ENCODE measurements at regions not wholly inside any gene's neighbourhood (a gene's known extent, or its start where the extent isn't known, plus 50 kb on each side); places are given as distances from the start of the nearest gene placed in this dataset.

DNA sequence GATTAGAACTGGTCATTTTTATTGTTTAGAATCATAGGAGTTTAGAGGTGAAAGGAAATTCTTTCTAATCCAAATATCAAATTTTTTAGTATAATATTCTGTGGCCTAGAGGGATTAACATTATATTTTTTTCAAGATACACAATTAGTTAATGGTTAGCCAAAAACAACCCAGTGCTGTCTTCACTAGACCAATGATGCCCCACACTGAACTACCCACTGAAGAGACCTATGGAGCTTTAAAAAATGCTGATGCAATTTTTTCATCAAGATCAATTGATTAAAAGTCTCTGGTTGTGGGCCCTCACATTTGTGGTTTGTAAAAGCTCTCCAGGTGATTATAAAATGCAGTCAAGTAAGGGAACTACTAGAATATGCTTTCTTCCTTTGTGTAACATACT is 274.1 kb upstream of the C9orf72 start:
- DNase-seq: no peak
- in situ Hi-C loops (cut with MboI; ENCODE audit: low pct_unique_long_range_greater_than_20kb, low sequenced_read_pairs): no loop called here

DNA sequence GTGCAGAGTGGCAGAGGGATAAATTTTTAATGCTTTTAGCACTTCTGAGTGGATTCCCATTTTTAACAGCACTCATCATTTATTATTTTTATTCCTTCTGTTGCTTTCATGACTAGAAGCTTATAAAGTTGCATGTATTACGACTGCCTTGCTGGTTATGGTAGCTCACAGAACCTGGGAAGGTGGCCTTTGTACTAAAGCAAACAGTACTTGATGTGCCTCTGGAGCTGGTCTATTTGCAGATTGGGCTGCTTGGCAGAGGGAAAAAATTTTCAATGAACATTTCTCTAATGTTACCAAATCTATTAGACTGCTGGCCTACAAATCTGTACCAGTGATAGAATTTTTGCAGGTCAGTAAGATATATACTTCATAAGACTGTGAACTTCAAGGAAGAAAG is 274.5 kb upstream of the C9orf72 start:
- in situ Hi-C loops (cut with MboI; ENCODE audit: low pct_unique_long_range_greater_than_20kb, low sequenced_read_pairs): no loop called here
- DNase-seq: no peak

DNA sequence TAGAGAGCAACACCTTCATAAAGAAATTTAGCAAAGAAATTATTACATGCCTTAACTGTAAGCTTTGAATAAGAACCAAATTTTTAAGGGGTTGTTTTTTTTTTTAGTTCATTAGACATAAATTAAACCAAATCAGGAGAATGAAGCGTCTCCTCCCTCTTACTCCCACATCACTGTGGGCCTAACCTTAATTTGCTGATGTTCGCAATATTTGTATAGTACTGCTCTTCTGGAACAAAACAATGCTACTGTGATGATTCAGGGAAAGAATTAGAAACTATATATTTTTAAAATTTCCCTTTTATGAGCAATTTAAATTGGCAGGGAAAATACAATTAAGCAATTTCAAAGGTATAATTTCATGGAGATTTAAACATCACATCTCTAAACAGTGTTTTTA is 275.0 kb upstream of the C9orf72 start:
- in situ Hi-C loops (cut with MboI; ENCODE audit: low pct_unique_long_range_greater_than_20kb, low sequenced_read_pairs): no loop called here
- no peak for DNase-seq

DNA sequence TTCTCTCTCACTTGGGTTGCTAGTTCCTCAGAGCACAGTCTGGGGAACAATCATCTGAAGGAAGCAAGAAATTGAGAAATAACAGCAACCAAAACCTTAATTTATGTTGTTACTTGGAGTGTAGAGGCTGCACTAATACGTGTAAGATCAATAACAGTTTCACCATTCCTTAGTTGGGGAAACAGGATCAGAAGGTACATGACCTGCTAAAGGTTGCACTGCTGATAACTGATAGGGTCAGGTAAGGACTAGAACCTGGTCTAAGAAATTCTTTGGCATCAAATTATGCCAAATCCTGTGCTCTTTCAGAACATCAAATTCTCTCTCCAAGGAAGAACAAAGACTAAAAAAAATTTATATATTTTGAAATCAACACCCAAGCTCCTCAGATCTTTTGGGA is 278.6 kb upstream of the C9orf72 start:
- no peak for DNase-seq
- in situ Hi-C loops (cut with MboI; ENCODE audit: low pct_unique_long_range_greater_than_20kb, low sequenced_read_pairs): no loop called here

DNA sequence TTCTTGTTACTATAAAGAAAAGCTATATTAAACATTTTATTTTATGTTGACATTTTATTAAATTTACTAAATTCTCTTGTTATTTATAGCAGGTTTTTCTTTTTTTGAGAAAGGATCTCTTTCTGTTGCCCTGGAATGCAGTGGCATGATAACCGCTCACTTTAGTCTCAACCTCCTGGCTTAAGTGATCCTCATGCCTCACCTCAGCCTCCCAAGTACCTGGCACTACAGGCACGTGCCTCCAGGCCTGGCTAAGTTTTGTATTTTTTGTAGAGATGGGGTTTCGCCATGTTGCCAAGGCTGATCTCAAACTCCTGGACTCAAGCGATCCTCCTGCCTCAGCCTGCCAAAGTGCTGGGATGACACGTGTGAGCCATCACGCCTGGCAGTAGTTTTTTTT is 280.2 kb upstream of the C9orf72 start:
- in situ Hi-C loops (cut with MboI; ENCODE audit: low pct_unique_long_range_greater_than_20kb, low sequenced_read_pairs): no loop called here
- DNase-seq: no peak

DNA sequence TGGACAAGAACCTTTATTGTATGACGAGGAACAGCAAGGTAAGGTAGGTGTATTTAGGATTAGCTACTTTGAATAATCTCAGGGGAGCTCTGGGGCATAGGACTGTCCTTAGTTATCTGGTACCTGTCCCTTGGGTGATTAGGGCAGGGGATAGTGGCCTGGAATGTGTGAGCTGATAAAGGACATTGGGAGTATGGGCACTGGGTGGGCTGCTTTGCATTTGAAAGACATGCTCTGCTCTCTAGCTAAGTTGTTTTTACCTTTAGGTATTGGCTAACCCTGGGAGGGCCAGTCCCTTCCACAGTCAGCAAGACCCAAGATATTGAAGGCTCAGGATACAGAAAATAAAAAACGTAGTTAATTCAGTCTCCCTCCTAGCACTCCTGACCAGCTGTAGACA is 282.8 kb upstream of the C9orf72 start:
- DNase-seq: no peak
- in situ Hi-C loops (cut with MboI; ENCODE audit: low pct_unique_long_range_greater_than_20kb, low sequenced_read_pairs): no loop called here

DNA sequence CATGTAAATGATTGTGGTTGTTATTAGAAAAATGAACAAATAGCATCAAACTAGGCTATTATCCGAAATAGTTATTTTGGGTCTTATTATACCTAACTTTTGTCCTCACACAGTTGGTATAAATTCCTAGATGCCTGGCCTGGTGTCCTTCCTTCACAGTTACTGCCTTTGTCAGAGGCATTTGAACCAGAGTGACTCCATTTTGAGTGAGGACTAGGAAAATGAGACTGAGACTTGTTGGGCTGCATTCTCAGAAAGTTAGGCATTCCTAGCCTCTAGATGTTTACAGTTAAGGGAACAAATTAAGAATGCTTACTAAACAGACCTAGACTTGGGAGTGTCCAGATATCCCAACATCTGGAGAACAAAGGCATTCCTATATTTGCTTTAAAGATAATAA is 283.5 kb upstream of the C9orf72 start:
- DNase-seq: no peak
- in situ Hi-C loops (cut with MboI; ENCODE audit: low pct_unique_long_range_greater_than_20kb, low sequenced_read_pairs): no loop called here

DNA sequence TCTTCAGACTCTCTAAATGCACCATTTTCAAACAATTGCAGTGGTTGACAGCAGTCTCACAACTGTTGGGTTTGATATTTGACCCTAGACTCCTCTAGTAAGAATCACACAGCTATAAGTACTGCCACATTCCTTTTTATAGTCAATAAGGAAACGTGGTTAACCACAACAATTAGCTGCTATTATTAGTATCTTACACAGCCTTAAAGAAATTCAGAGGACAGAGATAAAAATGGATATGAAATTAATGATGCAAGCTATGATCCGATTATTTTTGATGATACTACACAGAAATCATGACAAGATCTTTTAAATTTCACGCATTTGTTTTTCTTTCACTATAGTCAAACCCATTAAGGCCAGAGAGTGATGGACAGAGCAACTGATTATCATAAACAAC is 288.6 kb upstream of the C9orf72 start:
- in situ Hi-C loops (cut with MboI; ENCODE audit: low pct_unique_long_range_greater_than_20kb, low sequenced_read_pairs): no loop called here

DNA sequence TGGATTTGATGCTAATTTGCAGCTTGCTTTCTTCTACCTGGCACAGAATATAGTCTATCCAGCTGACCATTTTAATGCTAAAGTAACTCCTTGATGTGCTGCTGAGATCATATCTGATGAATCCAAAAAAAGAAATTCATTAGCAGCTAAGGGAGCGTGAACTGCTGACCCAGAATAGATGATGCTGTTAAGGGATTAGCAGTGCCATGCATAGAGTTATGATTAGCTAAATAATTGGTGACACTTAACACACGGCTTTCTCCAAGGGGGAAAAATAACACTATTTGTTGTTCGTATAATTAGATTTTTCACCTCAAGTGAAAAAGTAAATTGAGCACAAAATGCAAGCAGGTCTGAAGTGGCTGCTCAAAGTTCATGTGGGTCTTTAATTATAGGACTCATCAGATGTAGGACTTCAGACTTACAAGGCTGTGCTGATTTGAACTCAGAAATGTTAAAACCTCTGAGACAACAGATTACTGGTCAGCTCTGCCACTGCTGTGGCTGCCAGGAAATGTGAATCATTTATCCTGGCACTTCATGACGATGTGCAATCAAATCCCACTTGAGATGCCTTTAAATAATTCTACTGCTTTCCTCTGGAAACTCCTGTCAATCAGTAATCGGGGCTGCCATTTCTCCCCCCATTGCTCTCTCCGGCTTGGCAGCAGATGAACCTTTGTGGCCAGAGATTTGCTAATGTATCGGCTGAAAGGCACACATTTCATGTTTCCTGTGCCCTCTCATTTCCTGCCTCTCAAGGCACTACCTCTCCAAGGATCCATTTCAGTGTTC is 291.6 kb upstream of the C9orf72 start:
- no peak for DNase-seq

More for the DNA sequence above, 288.6 kb upstream of the C9orf72 start:
- DNase-seq: no peak

DNA sequence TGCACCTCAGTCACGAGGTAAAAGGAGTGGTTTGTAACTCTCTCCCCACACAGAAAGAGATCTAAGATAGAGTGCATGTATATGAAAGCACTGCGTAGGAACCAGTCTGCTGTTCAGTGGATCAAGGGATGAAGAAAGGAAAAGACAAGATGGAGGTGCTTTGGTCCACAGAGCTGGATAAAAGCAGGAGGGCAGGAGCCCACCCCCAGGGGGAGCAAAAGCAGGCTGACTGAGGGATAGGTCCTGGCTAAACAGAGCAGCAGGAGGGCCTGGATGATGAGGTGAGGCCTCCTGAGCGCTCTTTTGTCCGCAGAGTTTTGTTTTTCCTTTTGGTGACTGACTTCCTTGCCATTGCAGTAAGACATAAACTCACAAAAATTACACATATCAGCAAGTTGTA is 293.5 kb upstream of the C9orf72 start:
- in situ Hi-C loops (cut with MboI; ENCODE audit: low pct_unique_long_range_greater_than_20kb, low sequenced_read_pairs): no loop called here
- DNase-seq: no peak

More for the DNA sequence above, 291.6 kb upstream of the C9orf72 start:
- in situ Hi-C loops (cut with MboI; ENCODE audit: low pct_unique_long_range_greater_than_20kb, low sequenced_read_pairs): no loop called here

DNA sequence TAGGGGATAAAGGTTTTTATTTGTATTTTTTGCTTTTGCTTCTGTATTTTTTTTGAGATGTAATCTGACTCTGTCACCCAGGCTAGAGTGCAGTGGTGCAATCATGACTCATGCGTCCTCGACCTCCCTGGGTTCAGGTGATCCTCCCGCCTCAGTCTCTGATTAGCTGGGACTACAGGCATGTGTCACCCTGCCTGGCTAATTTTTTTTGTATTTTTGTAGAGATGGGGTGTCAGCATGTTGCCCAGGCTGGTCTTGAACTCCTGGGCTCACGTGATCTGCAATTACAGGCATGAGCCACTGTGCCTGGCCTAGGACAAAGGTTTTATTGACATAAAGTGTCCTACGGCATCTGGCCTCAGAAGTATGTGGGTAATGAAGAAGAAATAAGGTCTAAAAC is 297.1 kb upstream of the C9orf72 start:
- in situ Hi-C loops (cut with MboI; ENCODE audit: low pct_unique_long_range_greater_than_20kb, low sequenced_read_pairs): no loop called here
- no peak for DNase-seq

DNA sequence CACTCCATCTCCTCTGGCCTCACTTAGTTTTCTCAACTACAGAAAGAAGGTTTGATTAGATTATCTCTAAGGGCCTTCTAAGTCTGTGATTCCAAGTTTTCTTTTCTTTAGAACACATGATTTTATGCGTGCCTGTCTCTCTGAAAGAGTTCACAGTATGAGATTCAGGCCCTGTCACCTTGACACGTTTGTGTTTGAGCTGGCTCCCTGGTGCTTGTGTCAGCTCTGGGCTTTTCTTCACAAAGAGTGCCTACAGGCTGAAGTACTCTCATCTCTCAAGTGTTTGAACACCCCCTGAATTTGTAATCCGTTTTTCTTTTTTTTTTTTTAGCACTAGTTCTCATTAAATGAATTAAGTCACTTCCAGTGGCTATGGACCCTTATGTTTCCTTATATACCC is 306.9 kb upstream of the C9orf72 start:
- no peak for DNase-seq
- in situ Hi-C loops (cut with MboI; ENCODE audit: low pct_unique_long_range_greater_than_20kb, low sequenced_read_pairs): no loop called here

DNA sequence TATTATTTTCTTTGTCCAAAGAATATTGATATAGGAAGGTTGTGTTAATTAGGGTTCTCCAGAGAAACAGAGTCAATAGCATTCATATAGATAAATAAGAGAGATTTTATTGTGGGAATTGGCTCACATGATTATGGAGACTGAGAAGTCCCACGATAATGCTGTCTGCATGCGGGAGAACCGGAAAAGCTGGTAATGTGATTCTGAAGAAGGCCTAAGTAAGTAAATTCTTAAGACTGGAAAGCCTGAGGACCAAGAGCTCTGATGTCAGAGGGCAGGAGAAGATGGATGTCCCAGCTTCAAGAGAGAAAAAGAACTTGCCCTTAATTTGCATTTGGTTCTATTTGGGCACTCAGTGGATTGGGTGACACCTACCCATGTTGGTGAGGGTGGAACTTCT is 307.4 kb upstream of the C9orf72 start:
- in situ Hi-C loops (cut with MboI; ENCODE audit: low pct_unique_long_range_greater_than_20kb, low sequenced_read_pairs): no loop called here
- no peak for DNase-seq

DNA sequence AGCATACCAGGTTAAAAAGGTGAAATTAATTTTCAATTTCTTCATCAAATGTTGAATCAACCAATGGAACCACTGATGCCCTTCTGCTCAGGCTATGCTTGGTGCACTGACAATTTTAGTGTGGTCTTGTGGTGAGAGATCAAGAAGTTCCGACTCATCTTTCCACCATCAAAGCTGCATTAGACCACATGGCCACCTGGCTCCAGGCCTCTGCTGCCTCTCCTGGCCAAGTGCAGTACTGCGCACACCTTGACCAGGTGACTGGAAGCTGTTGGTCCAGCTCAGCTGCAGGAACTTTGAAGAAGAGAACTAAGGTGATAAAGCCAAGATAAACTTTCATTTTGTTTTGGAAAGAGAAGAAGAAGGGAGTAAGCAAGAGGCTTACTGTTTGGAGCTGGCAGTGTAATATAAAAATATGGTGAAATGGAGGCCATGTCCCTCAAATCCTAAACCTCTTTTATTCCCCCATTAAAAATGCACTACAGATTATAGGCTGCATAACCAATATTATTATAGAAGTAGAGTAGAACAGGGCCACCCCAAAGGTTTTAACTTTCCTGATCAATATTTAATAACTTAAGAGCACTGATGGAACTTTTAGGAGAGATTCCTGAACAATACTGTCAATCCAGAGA is 315.5 kb upstream of the C9orf72 start:
- DNase-seq: peak; percentile 41
- in situ Hi-C loops (cut with MboI; ENCODE audit: low pct_unique_long_range_greater_than_20kb, low sequenced_read_pairs): no loop called here

DNA sequence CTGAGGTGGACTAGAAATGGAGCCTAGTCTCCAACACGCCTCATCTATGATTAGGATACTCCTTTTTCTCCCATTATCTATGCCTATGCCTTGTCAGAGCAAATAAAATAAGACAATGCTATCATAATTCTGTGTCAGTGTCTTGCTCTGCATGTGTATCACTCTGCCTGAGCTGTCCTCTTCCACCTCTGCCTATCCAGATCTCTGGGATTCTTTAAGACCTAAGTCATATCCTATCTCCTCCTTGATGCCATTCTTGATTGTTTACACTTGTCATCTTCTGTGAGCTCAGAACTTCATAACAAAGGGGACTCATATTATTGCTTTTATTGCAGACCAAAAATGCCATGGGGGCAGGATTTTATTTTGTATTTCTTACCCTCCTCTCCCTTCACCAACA is 351.2 kb upstream of the C9orf72 start:
- in situ Hi-C loops (cut with MboI; ENCODE audit: low pct_unique_long_range_greater_than_20kb, low sequenced_read_pairs): no loop called here

DNA sequence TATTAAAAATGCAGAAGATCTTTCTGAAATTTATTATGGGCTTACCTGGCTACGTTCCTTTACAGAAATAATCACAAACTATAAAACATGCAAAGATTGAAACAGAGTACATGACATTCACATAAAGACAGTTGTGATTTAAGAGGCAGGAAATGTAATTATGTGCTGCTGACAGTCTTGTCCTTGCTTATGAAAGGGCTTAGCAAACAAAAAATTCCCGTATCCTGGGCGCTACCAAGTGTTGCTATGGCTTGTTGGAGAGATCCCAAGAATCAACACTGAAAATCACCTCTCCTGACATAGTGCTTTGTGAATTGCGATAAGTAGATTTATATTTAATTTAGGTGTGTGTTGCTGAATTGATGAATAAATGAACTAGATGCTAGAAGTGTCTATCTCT is 352.5 kb upstream of the C9orf72 start:
- no peak for DNase-seq
- in situ Hi-C loops (cut with MboI; ENCODE audit: low pct_unique_long_range_greater_than_20kb, low sequenced_read_pairs): no loop called here

More for the DNA sequence above, 351.2 kb upstream of the C9orf72 start:
- no peak for DNase-seq

DNA sequence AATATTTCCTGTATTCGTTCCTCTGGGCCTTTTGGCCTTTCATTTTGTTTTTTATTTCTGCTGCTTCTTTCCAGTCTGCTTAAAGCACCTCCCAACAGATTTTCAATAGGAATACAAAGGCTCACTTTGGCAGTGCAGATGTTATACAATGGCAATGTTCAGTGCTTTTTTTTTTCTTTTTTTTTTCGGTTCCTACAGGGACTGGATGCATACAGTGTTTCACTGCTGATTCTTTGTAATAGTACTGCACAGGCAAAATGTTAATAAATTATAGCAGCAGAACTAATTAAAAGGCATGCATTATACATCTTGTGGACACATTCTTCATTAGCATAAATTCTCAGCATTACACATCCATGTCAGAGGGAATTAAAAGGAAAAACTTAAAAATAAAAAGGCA is 356.6 kb upstream of the C9orf72 start:
- DNase-seq: no peak
- in situ Hi-C loops (cut with MboI; ENCODE audit: low pct_unique_long_range_greater_than_20kb, low sequenced_read_pairs): no loop called here

DNA sequence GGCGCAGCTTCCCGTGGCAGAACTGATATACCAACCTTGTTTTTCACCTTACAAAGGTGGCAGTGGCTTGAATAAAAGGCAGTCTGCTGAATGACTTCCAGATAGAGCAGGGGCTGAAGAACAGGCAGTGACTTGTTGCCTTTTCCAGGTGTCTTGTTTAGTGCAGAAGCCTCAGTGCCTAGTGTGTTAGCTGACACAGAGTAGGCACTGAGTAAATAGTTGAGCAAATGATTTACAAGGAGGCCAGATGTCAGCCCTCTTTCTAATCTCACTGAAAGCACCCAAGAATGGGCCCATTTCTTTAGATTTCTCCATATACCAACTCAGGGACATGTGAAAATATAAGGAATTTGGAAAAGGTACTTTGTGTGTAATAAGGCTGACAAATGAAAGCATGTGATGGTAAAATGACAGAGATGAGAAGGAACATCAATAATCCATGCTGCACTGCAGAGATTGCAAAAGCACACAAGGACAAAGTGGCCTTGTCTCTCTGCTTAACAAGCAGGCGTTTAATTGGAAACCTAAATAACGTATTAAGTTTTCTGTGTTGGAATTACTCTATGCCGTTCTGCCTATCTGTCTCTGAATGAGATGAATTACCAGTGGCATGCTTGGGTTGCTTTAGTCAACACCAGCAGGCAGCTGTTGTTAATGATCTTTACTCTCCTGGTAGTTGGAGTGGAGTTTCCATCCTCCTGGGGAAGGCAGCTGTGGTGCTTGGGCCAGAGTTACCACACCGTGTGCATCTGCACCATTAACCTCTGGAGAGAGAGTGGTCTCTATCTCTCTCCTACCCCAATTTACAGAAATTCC is 360.1 kb upstream of the C9orf72 start:
- in situ Hi-C loops (cut with MboI; ENCODE audit: low pct_unique_long_range_greater_than_20kb, low sequenced_read_pairs): no loop called here
- no peak for DNase-seq

DNA sequence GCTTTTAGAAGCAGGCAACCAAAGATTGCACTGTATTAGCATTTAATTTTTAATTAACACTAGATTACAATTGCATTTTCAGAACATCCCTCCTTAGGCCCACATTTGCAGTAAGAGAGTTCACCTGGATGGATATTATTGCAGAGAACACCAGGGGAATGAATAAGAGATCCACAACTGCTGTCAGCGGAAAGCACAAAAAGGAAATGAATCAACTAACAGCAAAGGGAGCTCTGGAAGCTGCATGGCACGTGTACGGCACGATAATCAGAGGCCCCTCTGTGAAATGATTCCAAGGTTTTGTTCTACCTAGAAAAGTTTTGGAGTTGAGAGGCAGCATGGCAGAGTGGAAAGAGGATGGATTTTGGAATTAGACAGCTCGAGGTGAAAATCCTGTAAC is 361.2 kb upstream of the C9orf72 start:
- no peak for DNase-seq
- in situ Hi-C loops (cut with MboI; ENCODE audit: low pct_unique_long_range_greater_than_20kb, low sequenced_read_pairs): no loop called here

DNA sequence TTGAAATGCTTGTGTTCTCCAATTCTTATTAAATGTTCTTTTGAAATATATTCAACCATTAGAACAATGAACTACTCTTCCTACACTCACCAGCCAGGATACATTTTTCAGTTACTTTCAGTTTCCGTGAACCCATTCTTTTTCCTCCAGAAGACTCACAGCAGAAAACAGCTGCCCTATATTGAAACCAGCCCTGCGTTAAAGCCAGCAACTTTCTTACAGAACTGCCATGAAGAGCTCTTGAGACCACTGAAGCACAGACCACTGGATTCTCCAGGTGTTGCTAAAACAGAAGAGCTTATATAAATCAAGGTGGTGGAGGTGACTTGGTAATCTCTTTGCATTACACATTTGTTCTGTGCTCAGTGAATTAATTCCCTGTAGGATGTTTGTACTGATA is 365.9 kb upstream of the C9orf72 start:
- in situ Hi-C loops (cut with MboI; ENCODE audit: low pct_unique_long_range_greater_than_20kb, low sequenced_read_pairs): no loop called here

More for the DNA sequence above, 365.9 kb upstream of the C9orf72 start:
- no peak for DNase-seq
